ENCODE measurements at regions not wholly inside any gene's neighbourhood (a gene's known extent, or its start where the extent isn't known, plus 50 kb on each side); places are given as distances from the start of the nearest gene placed in this dataset.
A peak's percentile ranks its signal among the peaks of the same experiment; 100 is the strongest.

DNA sequence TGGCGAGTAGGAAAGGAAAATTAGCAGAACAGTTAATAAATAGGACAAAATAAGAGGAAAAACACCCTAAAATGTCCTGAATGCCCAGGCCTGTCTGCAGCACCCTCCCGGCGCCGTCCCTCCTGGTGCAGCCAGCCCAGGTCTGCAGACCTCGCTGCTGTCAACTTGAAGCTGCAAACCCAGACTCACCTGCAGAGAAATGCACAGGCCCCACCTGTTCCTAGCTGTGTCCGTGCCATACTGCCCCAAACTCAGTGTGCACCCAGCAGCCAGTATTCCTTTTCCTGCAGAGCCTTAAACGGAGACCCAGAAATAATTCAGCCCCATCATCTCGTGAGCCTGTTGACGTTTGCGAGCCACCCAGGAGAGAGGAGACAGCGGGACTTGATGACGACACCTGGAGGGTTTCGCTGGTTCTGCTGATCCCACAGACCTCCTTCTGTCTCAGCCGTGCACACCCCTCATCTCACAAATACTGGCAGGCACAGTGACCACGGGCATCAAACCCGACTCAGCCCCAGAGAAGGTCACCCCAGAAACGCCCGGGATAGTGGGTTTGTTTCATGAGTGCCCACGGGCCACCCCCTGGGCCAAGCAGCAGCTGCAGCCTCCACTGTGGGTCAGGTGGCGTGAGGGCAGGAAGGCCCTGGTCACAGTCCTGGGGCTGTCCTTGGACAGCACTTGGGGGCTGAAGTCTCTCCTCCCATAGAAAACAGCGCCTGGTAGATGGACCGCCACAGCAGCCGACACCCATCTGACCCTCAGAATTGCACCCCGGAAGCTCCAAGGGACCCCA is 239.5 kb upstream of the SALL3 start:
- H3K14ac ChIP-seq (ENCODE audit: low read length) = peak overlapping the region; percentile 76
- no peak overlapping the region for H4K8ac ChIP-seq (ENCODE audit: low read depth, low read length)
- no peak overlapping the region for H2BK12ac ChIP-seq (ENCODE audit: low read length)
- H2BK120ac ChIP-seq (ENCODE audit: low read depth, low read length) = no peak overlapping the region
- H4K91ac ChIP-seq (ENCODE audit: low read depth, low read length, poor library complexity) = no peak overlapping the region
- WGBS, 2 donors (ENCODE audit: extremely low coverage in 2 of 2, insufficient read length in 2 of 2, insufficient replicate concordance in 1 of 2) = no CpG with 5 or more reads among the region's 24 CpGs
- no peak overlapping the region for H2BK5ac ChIP-seq (ENCODE audit: low read length)
- no peak overlapping the region for H3K4me3 ChIP-seq (ENCODE audit: low read length in 2 of 2)
- no peak overlapping the region for H3K4ac ChIP-seq (ENCODE audit: low read length)
- peak overlapping the region; percentile 20 for H3K18ac ChIP-seq (ENCODE audit: low read length)
- H3K27ac ChIP-seq (replicated peaks; ENCODE audit: low read length) = no peak overlapping the region
- no peak overlapping the region for H3K23ac ChIP-seq (ENCODE audit: low read depth, low read length, poor library complexity)
- H3K36me3 ChIP-seq (replicated peaks in 1 of 2; ENCODE audit: control insufficient read depth in 2 of 2, insufficient read depth in 2 of 2, low read length in 2 of 2) = no peaks in the 10 kb centered on the region
- no peak overlapping the region for H2AFZ ChIP-seq (ENCODE audit: low read length)
- no peak for DNase-seq (ENCODE audit: low spot score)
- H2BK15ac ChIP-seq (ENCODE audit: low read length) = no peak overlapping the region
- no peak overlapping the region for H2AK5ac ChIP-seq (ENCODE audit: low read depth, low read length)
- H3K79me1 ChIP-seq (ENCODE audit: low read depth, low read length) = no peaks in the 10 kb centered on the region
- no peak overlapping the region for H3K9ac ChIP-seq (ENCODE audit: low read depth, low read length, poor library complexity)
- H3K9me3 ChIP-seq (replicated peaks in 1 of 2; ENCODE audit: control insufficient read depth in 2 of 2, insufficient read depth in 1 of 2, low read depth in 1 of 2, low read length in 2 of 2) = peaks cover 0 to 3% of the 10 kb centered on the region in 2 donors
- H3K4me2 ChIP-seq (ENCODE audit: insufficient read depth, low read length, poor library complexity, severe bottlenecking) = no peak overlapping the region
- peaks cover 0 to 2% of the 10 kb centered on the region in 2 donors for H3K4me1 ChIP-seq (ENCODE audit: control insufficient read depth in 2 of 2, insufficient read depth in 1 of 2, low read depth in 1 of 2, low read length in 2 of 2)
- H3K27me3 ChIP-seq (ENCODE audit: control insufficient read depth in 3 of 3, insufficient read depth in 3 of 3, low read depth in 1 of 3, low read length in 3 of 3) = no peaks in the 10 kb centered on the region

DNA sequence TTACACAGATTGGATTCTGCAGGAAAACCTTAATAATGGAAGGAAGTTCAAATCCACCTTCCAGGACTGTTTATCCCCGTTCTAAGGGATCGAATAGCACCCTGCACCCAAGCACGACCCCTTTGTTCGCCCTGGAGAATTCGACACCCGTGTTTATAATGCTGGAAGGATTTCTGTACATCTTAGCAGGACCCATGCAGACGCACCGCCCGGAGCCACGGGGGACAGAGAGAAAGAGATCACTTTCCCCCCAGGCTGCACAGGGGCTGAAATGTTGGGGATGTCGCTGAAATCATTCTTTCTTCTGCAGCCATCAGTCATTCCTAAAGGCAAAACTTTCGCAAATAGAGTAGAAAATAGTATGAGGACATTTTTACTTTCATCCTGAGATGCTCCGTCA is 238.7 kb upstream of the SALL3 start:
- H3K36me3 ChIP-seq (replicated peaks in 1 of 2; ENCODE audit: control insufficient read depth in 2 of 2, insufficient read depth in 2 of 2, low read length in 2 of 2) = no peaks in the 10 kb centered on the region
- WGBS, 2 donors (ENCODE audit: extremely low coverage in 2 of 2, insufficient read length in 2 of 2, insufficient replicate concordance in 1 of 2) = no CpG with 5 or more reads among the region's 13 CpGs

DNA sequence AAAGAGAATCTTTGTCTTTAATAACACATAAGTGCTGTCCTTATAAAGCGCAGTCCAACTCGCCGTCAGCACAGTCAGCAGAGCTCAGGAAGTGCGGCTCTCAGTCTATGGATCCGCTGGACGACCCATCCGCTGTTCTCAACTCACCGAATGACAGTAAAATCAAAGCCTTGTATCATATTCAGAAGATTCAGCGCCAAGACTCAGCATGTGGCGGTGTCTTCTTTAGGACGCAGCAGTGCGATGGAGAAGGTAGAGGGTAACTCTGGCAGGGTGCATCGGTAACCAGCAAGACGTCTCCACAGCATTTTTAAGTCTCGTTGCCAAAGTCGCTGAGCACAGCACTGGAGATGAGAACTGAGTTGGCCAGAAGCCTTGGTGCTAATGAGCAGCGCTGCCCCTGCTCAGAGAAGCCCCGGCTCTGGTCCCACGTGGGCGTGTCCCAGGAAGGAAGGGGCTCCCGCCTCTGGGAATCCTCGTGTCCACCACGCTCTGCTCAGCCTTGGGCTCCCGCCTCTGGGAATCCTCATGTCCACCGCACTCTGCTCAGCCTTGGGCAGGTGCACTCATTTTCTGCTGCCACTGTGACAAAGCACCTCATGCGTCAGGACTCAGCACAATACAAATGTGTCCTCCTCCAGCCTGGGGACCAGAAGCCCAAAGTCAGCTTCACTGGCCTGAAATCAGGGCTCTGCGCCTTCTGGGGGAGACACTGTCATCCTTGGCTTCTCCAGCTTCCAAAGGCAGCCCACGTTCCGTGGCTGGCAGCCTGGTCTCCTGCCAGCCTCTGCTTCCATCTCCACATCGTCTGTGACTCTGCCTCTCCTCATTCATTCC is 238.0 kb upstream of the SALL3 start:
- Histone ChIP-seq H2BK15ac (ENCODE audit: low read length) (no peak overlapping the region), H3K23ac (ENCODE audit: low read depth, low read length, poor library complexity) (peak overlapping the region; percentile 80), H4K91ac (ENCODE audit: low read depth, low read length, poor library complexity) (no peak overlapping the region), H2BK12ac (ENCODE audit: low read length) (no peak overlapping the region), H3K4ac (ENCODE audit: low read length) (no peak overlapping the region), H3K4me2 (ENCODE audit: insufficient read depth, low read length, poor library complexity, severe bottlenecking) (no peak overlapping the region), H3K4me1 (ENCODE audit: control insufficient read depth in 2 of 2, insufficient read depth in 1 of 2, low read depth in 1 of 2, low read length in 2 of 2) (peaks cover 0 to 2% of the 10 kb centered on the region in 2 donors), H2AFZ (ENCODE audit: low read length) (no peak overlapping the region), H3K14ac (ENCODE audit: low read length) (no peak overlapping the region), H3K27ac (replicated peaks; ENCODE audit: low read length) (no peak overlapping the region), H2AK5ac (ENCODE audit: low read depth, low read length) (peak overlapping the region; percentile 34), H3K36me3 (replicated peaks in 1 of 2; ENCODE audit: control insufficient read depth in 2 of 2, insufficient read depth in 2 of 2, low read length in 2 of 2) (no peaks in the 10 kb centered on the region), H3K18ac (ENCODE audit: low read length) (peak overlapping the region; percentile 77), H2BK5ac (ENCODE audit: low read length) (no peak overlapping the region), H2BK120ac (ENCODE audit: low read depth, low read length) (no peak overlapping the region), H3K9ac (ENCODE audit: low read depth, low read length, poor library complexity) (no peak overlapping the region), H3K27me3 (ENCODE audit: control insufficient read depth in 3 of 3, insufficient read depth in 3 of 3, low read depth in 1 of 3, low read length in 3 of 3) (no peaks in the 10 kb centered on the region), H3K79me1 (ENCODE audit: low read depth, low read length) (no peaks in the 10 kb centered on the region), H3K9me3 (replicated peaks in 1 of 2; ENCODE audit: control insufficient read depth in 2 of 2, insufficient read depth in 1 of 2, low read depth in 1 of 2, low read length in 2 of 2) (peaks cover 0 to 3% of the 10 kb centered on the region in 2 donors), H3K4me3 (ENCODE audit: low read length in 2 of 2) (no peak overlapping the region), H4K8ac (ENCODE audit: low read depth, low read length) (no peak overlapping the region)
- no peak for DNase-seq (ENCODE audit: low spot score)
- no CpG with 5 or more reads among the region's 30 CpGs for WGBS, 2 donors (ENCODE audit: extremely low coverage in 2 of 2, insufficient read length in 2 of 2, insufficient replicate concordance in 1 of 2)

More for the DNA sequence above, 238.7 kb upstream of the SALL3 start:
- Histone ChIP-seq H2BK5ac (ENCODE audit: low read length) (no peak overlapping the region), H2AFZ (ENCODE audit: low read length) (no peak overlapping the region), H3K4me2 (ENCODE audit: insufficient read depth, low read length, poor library complexity, severe bottlenecking) (no peak overlapping the region), H3K18ac (ENCODE audit: low read length) (no peak overlapping the region), H3K9ac (ENCODE audit: low read depth, low read length, poor library complexity) (no peak overlapping the region), H3K23ac (ENCODE audit: low read depth, low read length, poor library complexity) (no peak overlapping the region), H2AK5ac (ENCODE audit: low read depth, low read length) (no peak overlapping the region), H4K91ac (ENCODE audit: low read depth, low read length, poor library complexity) (no peak overlapping the region), H2BK15ac (ENCODE audit: low read length) (no peak overlapping the region), H2BK12ac (ENCODE audit: low read length) (no peak overlapping the region), H3K4me1 (ENCODE audit: control insufficient read depth in 2 of 2, insufficient read depth in 1 of 2, low read depth in 1 of 2, low read length in 2 of 2) (peaks cover 0 to 2% of the 10 kb centered on the region in 2 donors), H3K4me3 (ENCODE audit: low read length in 2 of 2) (no peak overlapping the region), H2BK120ac (ENCODE audit: low read depth, low read length) (no peak overlapping the region), H3K27me3 (ENCODE audit: control insufficient read depth in 3 of 3, insufficient read depth in 3 of 3, low read depth in 1 of 3, low read length in 3 of 3) (no peaks in the 10 kb centered on the region), H3K14ac (ENCODE audit: low read length) (no peak overlapping the region), H3K4ac (ENCODE audit: low read length) (no peak overlapping the region), H3K79me1 (ENCODE audit: low read depth, low read length) (no peaks in the 10 kb centered on the region), H3K27ac (replicated peaks; ENCODE audit: low read length) (no peak overlapping the region), H4K8ac (ENCODE audit: low read depth, low read length) (no peak overlapping the region), H3K9me3 (replicated peaks in 1 of 2; ENCODE audit: control insufficient read depth in 2 of 2, insufficient read depth in 1 of 2, low read depth in 1 of 2, low read length in 2 of 2) (peaks cover 0 to 3% of the 10 kb centered on the region in 2 donors)
- no peak for DNase-seq (ENCODE audit: low spot score)

- no peak overlapping the region for H2BK5ac ChIP-seq (ENCODE audit: low read length)
- no peak overlapping the region for H2BK120ac ChIP-seq (ENCODE audit: low read depth, low read length)
- WGBS, 2 donors (ENCODE audit: extremely low coverage in 2 of 2, insufficient read length in 2 of 2, insufficient replicate concordance in 1 of 2) = no CpG with 5 or more reads among the region's 11 CpGs
- no peak overlapping the region for H3K9ac ChIP-seq (ENCODE audit: low read depth, low read length, poor library complexity)
- peak overlapping the region; percentile 34 for H2AK5ac ChIP-seq (ENCODE audit: low read depth, low read length)
- H3K27ac ChIP-seq (replicated peaks; ENCODE audit: low read length) = no peak overlapping the region
- H4K91ac ChIP-seq (ENCODE audit: low read depth, low read length, poor library complexity) = no peak overlapping the region
- H3K27me3 ChIP-seq (ENCODE audit: control insufficient read depth in 3 of 3, insufficient read depth in 3 of 3, low read depth in 1 of 3, low read length in 3 of 3) = no peaks in the 10 kb centered on the region
- H4K8ac ChIP-seq (ENCODE audit: low read depth, low read length) = no peak overlapping the region
- H3K4ac ChIP-seq (ENCODE audit: low read length) = no peak overlapping the region
- H3K79me1 ChIP-seq (ENCODE audit: low read depth, low read length) = no peaks in the 10 kb centered on the region
- DNase-seq (ENCODE audit: low spot score) = no peak
- peak overlapping the region; percentile 80 for H3K18ac ChIP-seq (ENCODE audit: low read length)
- no peak overlapping the region for H2AFZ ChIP-seq (ENCODE audit: low read length)
- no peak overlapping the region for H3K4me2 ChIP-seq (ENCODE audit: insufficient read depth, low read length, poor library complexity, severe bottlenecking)
- H2BK15ac ChIP-seq (ENCODE audit: low read length) = no peak overlapping the region
- H2BK12ac ChIP-seq (ENCODE audit: low read length) = no peak overlapping the region
- no peaks in the 10 kb centered on the region for H3K36me3 ChIP-seq (replicated peaks in 1 of 2; ENCODE audit: control insufficient read depth in 2 of 2, insufficient read depth in 2 of 2, low read length in 2 of 2)
- peaks cover 0 to 2% of the 10 kb centered on the region in 2 donors for H3K4me1 ChIP-seq (ENCODE audit: control insufficient read depth in 2 of 2, insufficient read depth in 1 of 2, low read depth in 1 of 2, low read length in 2 of 2)
- peak overlapping the region; percentile 38 for H3K14ac ChIP-seq (ENCODE audit: low read length)
- peak overlapping the region; percentile 80 for H3K23ac ChIP-seq (ENCODE audit: low read depth, low read length, poor library complexity)
- H3K4me3 ChIP-seq (ENCODE audit: low read length in 2 of 2) = no peak overlapping the region
- peaks cover 0 to 3% of the 10 kb centered on the region in 2 donors for H3K9me3 ChIP-seq (replicated peaks in 1 of 2; ENCODE audit: control insufficient read depth in 2 of 2, insufficient read depth in 1 of 2, low read depth in 1 of 2, low read length in 2 of 2)
These were observed 237.3 kb upstream of the SALL3 start for GRCh38 chr18:78742218-78742745.

Data from neuronal stem cell (in vitro differentiated cells).